GM21515 (cell line): ENCODE measurements at regions not wholly inside any gene's neighbourhood (a gene's known extent, or its start where the extent isn't known, plus 50 kb on each side); places are given as distances from the start of the nearest gene placed in this dataset.
"Not testable (repeated sequence)": the region's sequence is repeated elsewhere in the genome, so short reads cannot be mapped to it uniquely, and the experiment has no call there.

Experiments used
- ATAC-seq: cut with Tn5 transposase; IDR thresholded peaks from one replicate; pipeline ENCODE4 v1.9.1; 2021; ENCODE audit not compliant: unreplicated experiment

DNA sequence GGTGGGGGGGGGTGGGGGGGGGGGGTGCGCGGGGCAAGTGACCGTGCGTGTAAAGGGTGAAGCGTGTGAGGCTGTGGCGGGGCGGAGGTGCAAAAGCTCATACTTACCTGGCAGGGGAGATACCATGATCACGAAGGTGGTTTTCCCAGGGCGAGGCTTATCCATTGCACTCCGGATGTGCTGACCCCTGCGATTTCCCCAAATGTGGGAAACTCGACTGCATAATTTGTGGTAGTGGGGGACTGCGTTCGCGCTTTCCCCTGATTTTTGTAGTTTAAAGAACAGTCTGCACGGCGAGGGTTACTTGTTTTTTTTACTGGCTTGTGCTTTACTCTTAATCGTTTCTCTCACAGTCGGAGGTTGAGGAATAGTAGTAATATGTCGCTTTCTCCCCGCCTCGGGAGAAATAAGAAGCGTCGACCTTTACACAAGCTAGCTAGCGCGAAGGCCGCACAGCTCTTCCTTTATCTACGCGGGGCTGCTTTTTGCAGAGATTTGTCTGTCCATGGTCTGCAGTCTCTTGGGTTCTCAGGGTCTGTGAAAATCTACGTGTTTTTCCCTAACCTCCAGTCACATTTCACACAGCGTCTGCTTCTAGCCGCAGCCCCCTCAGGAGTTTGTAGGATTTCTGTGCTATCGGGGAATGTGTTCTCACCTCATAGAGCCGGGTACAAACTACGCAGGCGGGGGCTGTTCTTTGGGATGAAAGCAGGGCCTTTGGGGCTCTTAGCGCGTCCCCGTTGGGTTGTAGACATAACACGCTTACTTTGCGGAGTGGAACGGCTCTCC is 148.1 kb upstream of the NOTCH2NLA start:
- peak; percentile 95 for ATAC-seq

DNA sequence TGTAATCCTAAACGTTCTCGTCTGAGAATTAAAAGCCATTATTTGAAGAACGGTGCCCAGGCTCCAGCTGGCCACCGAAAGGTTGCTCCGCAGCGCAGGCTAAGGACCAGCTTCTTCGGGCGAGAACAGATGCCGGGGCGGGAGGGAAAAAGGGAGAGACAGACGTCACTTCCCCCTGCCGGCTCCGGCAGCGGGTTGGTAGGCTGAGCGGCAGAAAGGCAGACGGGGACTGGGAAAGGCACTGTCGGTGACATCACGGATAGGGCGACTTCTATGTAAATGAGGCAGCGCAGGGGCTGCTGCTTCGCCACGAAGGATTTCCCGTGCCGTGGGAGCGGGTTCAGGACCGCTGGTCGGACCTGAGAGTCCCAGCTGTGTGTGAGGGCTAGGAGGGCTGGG is 147.5 kb upstream of the NOTCH2NLA start:
- ATAC-seq = peak; percentile 53

DNA sequence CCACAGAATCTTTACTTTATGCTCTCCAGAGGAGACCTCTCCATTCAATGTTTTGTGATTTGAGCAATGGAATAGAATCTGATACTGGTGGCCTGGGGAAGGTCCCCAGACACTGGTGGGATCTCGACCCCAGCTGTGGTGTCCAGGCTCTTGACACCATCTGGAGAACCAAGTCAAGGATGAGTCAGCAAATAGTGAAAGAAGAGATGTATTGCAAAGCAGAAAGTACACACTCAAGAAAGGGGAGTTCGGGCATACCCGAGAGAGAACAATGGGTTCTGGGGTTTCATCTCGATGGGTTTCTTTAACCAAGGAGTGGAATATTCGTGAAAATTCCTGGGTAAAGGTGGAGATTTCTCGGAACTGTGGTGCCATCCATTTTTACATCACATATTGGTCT is 146.3 kb upstream of the NOTCH2NLA start:
- ATAC-seq = not testable (repeated sequence)

DNA sequence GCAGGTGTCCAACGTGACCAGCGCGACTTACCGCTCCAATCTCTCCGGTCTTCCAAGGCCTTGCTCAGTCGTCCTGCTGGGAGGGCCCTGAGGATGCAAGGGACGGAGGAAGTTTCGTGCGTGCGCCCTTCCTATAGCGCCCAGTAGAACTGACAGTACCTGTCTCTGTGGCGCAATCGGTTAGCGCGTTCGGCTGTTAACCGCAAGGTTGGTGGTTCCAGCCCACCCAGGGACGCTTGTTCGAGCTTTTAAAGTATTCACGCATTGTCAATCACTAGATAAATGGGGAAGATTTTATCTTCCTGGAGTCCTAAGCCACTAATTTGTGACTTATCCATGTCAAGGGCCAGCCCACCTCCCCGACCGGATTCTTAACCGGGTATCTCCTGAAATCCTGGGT is 141.1 kb upstream of the NOTCH2NLA start:
- not testable (repeated sequence) for ATAC-seq

DNA sequence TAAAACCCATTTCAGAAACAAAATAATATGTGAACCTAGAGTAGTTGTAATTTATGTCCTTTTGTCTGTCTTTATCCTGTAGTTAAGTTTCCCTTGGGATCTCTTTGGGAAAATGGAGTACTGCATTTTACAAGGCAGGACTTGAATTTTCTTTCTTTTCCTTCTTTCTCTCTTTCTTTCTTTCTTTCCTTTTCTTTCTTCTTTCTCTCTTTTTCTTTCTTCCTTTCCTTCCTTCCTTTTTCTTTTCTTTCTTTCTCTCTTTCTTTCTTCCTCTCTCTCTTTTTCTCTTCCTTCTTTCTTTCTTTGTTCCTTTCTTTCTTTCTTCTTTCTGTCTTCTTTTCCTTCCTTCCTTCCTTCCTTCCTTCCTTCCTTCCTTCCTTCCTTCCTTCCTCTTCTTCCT is 126.6 kb upstream of the NOTCH2NLA start:
- ATAC-seq = not testable (repeated sequence)

DNA sequence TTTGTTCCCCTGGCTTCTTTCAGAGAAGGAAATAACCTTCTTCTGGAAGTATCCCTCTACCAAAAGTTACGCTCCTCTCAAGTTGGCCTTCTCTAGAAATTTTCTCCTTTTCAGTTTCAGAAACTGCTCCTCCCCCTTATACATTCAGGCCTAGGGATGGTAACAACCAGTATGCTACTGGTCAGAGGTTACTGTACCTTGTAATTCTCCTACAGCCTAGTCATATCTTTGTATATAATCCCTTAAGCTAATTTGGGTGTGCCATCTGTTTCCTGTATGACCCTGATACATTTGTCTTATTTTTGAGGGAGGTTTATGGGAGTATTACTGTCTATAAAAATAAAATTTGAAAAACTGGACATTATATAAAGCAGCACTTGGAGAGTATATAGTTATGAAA is 98.0 kb upstream of the NOTCH2NLA start:
- not testable (repeated sequence) for ATAC-seq

DNA sequence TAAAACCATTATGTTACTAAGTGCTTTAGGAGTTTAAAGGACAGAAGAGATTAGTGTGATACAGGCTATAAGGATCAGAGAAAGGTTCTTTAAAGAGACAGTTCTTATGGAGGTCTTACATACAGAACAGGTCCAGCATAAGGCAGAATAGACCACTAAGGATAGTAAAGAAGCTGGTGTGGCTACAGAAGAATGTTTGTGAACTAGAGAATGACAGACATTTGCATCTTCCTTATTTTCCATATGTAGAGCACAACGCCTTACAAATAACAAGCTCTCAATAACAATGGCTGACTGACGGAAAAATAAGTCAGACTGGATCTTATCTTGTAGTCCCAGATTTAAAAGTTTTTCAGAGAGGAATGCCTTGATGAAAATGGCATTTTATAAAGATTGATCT is 95.6 kb upstream of the NOTCH2NLA start:
- not testable (repeated sequence) for ATAC-seq

DNA sequence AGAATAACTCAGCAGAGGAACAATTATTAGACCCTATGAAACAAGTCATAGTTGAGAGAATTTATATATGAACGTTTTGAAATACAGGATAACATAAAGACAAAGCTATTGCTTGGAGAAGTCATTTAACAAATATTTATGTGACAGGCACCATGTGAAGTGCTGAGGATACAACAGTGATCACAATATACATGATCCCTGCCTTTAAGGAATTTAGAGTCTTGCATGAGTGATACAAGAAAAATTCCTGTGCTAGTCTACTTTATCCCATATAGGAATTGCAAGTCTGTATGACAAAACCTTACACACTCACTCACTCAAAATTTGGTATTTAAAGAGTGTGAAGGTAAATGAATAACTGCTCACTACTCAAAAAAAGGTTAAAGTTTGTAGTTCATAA is 94.5 kb upstream of the NOTCH2NLA start:
- not testable (repeated sequence) for ATAC-seq

DNA sequence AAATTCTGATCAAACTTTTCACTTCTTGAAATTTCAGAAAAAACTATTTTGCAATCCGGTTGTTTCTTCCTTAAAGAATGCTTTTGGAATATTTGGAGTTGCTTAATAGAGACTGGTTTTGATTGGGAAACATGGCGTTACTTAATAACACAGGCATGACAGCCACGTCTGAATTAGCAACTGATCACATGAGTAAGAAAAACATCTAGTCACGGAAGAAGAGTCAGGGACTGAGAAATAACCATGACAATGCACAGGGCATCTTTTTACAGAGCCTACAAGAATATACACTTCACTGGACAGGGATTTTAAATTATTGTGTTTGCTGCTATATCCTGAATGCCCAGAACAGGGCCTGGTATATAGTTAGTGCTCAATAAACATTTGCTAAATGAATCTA is 94.1 kb upstream of the NOTCH2NLA start:
- not testable (repeated sequence) for ATAC-seq

DNA sequence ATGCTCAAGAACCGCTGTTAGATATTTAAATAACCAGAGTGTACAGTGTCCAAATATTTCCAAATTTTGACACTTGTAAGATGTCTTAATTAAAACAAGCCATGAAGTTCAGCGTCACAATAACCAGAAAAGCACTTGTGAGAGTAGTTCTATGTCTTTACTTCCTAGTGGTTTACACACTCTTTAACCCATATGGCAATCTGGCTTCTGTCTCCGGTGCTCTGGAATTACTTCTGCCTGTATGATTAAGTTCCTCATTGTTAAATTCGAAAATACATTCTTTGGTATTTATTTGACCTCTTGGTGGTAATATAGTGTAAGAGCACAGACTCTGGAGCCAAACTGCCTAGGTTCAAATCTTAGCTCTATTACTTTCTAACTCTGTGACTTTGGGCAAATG is 89.9 kb upstream of the NOTCH2NLA start:
- ATAC-seq = not testable (repeated sequence)

DNA sequence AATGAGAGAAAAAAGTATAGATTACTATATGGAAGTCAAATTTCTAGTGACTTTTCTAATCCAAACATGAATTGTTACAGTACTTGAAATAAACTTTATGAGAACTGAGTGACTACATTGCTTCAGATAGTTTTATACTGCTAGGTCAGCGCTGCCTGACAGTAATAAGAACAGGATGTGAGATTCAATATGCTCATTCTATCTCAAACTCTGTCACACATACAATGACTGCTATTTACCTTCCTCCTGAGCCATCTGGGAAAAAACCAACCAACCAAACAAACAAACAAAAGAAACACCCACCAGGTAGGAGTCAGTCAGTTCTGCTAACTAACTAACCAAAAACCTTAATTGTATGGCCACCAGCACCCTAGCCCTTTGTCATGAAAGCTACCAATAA is 89.0 kb upstream of the NOTCH2NLA start:
- not testable (repeated sequence) for ATAC-seq

DNA sequence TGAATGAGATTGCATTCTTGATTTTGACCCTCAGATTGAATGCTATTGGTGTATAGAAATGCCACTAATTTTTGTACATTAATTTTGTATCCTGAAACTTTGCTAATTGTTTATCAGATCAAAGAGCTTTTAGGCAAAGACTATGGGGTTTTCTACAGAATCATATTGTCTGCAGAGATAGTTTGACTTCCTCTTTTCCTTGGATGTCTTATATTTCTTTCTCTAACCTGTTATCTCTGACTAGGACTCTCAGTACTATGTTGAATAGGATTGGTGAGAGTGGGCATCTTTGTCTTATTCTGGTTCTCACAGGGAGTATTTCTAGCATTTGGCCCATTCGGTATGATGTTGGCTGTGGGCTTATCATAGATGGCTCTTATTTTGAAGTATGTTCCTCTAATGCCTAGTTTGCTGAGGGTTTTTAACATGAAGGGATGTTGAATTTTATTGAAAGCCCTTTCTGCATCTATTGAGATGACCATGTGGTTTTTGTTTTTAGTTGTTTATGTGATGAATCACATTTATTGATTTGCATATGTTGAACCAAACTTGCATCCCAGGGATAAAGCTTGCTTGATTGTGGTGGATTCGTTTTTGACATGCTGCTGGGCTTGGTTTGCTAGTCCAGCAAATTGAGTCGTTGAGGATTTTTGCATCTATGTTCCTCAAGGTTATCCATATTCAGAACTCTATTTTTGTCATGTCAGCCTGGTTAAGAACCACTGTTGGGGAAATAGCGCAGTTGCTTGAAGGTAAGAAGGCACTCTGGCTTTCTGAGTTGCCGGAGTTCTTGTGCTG is 85.8 kb upstream of the NOTCH2NLA start:
- not testable (repeated sequence) for ATAC-seq

DNA sequence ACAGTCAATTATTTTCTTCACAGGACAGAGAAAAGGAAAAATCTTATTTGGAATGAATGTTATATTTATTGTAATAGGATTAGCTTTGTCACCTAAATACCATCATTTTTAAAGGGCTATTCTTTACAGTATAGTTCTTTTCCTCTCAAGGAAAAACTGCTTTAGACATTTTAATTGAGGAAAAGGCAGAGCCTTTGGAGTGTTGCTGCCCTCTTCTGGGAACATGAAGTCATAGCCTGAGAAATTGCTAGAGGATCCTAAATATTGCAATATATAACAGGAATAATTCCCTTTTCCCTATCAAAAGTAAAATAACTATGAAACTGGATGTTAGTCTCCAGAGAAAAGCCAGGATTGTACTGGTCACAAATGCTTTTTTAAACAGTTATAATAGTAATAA is 81.8 kb upstream of the NOTCH2NLA start:
- ATAC-seq = not testable (repeated sequence)

DNA sequence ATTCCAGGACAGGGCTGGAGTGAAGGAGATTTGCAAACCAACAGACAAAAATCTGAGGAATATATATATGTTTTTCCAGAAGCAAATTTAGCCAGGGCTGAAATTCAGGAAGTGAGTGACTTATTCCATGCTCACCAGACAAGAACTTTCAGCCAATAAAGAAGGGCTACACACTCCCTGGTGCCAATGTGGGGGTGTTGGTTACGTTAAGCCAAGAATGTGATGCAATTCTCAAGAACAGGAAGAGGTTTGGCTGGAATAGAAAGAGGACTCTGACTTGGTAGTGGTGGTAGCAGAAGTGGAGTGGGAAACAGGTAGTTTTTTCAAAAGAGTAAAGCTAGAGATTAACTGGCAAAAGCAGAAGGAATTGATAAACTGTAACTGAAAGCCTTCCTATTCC is 80.6 kb upstream of the NOTCH2NLA start:
- not testable (repeated sequence) for ATAC-seq

DNA sequence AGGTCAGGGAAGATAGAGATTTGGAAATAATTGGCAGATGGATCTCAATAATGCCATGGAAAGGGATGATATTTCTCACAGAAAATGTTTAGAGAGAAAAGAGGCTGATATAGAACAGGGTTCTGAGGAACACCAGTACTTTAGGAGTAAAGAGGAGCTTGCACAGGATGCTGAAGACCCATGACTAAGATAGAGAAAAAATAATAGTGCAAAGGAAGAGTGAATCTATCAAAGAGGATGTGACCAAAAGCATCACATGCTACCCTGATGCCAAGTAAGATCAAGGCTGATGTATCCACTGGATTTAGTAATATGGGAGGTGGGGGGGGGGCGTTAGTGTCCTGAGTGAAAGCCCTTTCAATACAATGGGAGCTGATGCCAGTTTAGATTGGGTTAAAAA is 80.1 kb upstream of the NOTCH2NLA start:
- not testable (repeated sequence) for ATAC-seq

DNA sequence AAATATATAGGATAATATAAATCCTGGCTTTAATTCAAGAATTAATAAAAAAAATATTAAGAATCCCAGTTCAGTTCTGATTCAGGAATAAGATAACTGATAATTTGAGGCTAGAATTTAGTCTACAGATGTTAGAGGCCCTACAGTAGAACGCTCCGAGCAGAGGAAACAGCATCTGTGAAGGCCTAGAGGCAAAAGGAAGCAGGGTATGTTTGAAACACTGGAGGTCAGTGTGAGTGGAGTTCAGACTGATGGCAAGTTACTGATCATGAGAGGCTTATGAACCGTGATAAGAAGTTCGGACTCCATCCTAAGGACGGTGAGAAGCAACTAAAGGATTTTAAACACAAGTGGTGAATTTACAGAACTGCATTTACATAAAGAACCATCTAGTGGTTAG is 79.3 kb upstream of the NOTCH2NLA start:
- not testable (repeated sequence) for ATAC-seq

DNA sequence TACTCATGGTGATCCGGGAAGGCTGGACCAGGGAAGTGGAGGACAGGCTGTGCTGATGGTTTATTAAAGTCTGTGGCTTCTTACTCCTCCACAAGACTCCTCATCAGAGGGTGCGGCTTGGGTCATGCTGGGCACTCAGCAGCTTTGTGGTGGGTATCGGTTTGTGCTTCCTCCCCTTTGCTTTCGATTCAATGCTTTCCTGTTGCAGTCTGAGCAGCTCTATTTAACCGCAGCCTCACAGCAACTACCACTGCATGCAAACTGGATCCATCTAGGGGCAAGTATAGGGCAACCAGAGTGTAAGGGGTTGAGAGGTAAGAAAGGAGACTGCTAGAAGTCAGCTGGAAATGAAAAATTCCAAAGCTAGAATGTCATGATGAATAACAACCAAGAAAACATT is 78.8 kb upstream of the NOTCH2NLA start:
- ATAC-seq = peak; percentile 95

DNA sequence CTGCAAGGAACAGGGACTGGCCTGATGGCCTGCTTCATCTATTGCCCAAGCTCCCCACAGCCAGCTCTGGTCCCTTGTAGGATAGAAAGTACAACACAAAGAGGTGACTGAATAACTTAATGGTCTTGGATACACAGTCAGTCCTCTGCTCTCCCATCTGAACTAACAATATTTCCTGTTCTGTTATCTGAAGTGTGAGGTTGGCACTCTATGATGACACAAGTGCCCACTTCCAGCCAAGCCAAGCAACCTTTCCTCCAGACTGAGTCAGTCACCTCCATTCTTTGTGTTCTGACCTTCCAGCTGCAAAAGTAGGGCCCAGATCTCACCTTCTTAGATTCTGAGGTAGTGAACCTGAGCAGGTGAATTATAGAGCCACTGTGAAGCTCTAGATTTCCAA is 77.8 kb upstream of the NOTCH2NLA start:
- ATAC-seq = not testable (repeated sequence)

DNA sequence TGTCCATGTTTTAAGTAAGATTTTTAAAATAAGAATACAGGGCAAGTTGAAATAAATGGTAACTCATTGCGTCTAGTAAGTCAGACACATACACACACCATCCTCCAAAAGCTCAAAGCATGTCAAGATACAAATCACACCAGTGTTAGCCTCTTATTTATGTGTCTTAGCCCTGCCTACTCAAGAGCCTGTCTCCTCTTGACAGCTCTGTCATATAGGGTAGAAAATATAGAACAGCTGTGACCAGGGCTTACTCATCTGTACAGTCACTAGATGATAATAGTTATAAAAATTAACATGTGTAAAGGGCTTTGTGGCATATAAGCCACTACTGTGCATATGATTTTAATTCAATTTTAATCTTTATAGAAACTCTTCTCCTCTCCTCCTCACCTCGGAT is 76.6 kb upstream of the NOTCH2NLA start:
- ATAC-seq = not testable (repeated sequence)

DNA sequence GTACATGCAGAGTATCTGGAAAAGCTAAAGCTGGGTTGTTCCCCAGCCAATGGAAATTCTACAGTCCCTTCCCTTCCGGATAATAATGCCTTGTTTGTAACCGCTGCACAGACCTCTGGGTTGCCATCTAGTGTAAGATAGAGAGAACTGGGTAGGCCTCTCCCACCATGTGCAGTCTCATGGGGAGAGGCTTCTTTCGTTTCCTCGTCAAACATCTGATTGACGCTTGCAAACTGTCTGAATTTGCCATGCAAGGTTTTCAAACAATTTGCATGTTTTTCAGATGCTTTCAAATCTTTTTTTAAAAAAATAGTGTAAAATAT is 69.7 kb upstream of the NOTCH2NLA start:
- peak; percentile 84 for ATAC-seq

DNA sequence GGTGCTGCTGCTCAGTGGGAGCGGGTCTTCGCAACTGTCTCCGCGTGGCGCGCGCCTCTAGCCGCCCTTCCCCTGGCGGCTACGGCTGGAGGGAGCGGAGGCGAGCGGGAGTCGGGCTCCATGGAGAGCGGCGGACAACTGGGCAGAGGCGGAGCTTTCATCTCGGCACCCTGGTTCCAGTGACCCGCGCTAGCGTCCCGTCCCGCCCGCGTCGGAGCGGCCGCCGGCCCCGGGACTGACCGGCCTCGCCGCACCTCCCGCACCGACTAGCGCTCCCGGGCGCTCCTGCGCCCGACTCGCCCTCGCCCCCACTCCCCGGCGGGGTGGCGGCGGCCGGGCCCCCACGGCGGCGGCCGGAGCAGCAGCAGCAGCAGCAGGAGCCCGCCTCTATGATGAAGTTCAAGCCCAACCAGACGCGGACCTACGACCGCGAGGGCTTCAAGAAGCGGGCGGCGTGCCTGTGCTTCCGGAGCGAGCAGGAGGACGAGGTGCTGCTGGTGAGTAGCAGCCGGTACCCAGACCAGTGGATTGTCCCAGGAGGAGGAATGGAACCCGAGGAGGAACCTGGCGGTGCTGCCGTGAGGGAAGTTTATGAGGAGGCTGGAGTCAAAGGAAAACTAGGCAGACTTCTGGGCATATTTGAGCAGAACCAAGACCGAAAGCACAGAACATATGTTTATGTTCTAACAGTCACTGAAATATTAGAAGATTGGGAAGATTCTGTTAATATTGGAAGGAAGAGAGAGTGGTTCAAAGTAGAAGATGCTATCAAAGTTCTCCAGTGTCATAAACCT is 69.2 kb upstream of the NOTCH2NLA start:
- ATAC-seq = peak; percentile 46
